AG04450 (cell line): ENCODE measurements at regions not wholly inside any gene's neighbourhood (a gene's known extent, or its start where the extent isn't known, plus 50 kb on each side); places are given as distances from the start of the nearest gene placed in this dataset.
A peak's percentile ranks its signal among the peaks of the same experiment; 100 is the strongest.
"Not testable (repeated sequence)": the region's sequence is repeated elsewhere in the genome, so short reads cannot be mapped to it uniquely, and the experiment has no call there.

Source experiments
- CTCF ChIA-PET: fragments of 300-600, 350-600 bp; formaldehyde crosslinking; extraction: SDS; loops from one replicate; lab custom pipeline; 2022; ENCODE audit warnings: antibody characterized with exemption, inconsistent platforms; lab: Charles Lee
- POLR2A ChIA-PET: fragments of 350-600 bp; formaldehyde crosslinking; extraction: SDS; loops from one replicate; lab custom pipeline; 2021; ENCODE audit warnings: antibody characterized with exemption, inconsistent platforms; lab: Yijun Ruan, JAX
- DNase-seq: peaks from one replicate; pipeline ENCODE4 v3.0.0-alpha.2; 2011; ENCODE audit warnings: low read depth, low spot score
- H3K27ac ChIP-seq: one replicate; pipeline ENCODE4 v1.5.1; 2012; ENCODE audit warnings: low read depth, low read length, control low read depth
- H3K27me3 ChIP-seq: one replicate; pipeline ENCODE4 v1.6.0; 2012; ENCODE audit warnings: low read length; ENCODE audit not compliant: control insufficient read depth, insufficient read depth
- H3K4me3 ChIP-seq: 2 replicates; pipeline ENCODE4 v1.5.1; 2011; ENCODE audit warnings: mild to moderate bottlenecking, low read depth, low read length, control low read depth
- H3K9me3 ChIP-seq: 2 replicates; pipeline ENCODE4 v1.5.1; 2012; ENCODE audit warnings: low read length; ENCODE audit not compliant: control insufficient read depth, insufficient read depth
- CTCF ChIP-seq: IDR thresholded peaks from 2 replicates; pipeline ENCODE4 v1.5.1; 2011; ENCODE audit warnings: low read depth, low read length, control low read depth, inconsistent platforms

- no peak for TF ChIP-seq CTCF
- no peak for DNase-seq
- ChIA-PET POLR2A (no interaction called here), CTCF (no interaction called here)
- H3K27me3 ChIP-seq: no peaks in the 10 kb centered on the region
- H3K4me3 ChIP-seq: no peak overlapping the region
- H3K9me3 ChIP-seq: no peaks in the 10 kb centered on the region
- no peak overlapping the region for H3K27ac ChIP-seq
Measured at GRCh38 chr1:222195857-222196256, 352.0 kb downstream of the HHIPL2 start.

GRCh38 chr1:222189218-222189617 lies 358.7 kb downstream of the HHIPL2 start:
- POLR2A ChIA-PET: no interaction called here
- no peak overlapping the region for H3K4me3 ChIP-seq
- no peak for DNase-seq
- CTCF ChIA-PET: no interaction called here
- H3K9me3 ChIP-seq: no peaks in the 10 kb centered on the region
- no peak overlapping the region for H3K27ac ChIP-seq
- no peak for TF ChIP-seq CTCF
- H3K27me3 ChIP-seq: no peaks in the 10 kb centered on the region

DNA sequence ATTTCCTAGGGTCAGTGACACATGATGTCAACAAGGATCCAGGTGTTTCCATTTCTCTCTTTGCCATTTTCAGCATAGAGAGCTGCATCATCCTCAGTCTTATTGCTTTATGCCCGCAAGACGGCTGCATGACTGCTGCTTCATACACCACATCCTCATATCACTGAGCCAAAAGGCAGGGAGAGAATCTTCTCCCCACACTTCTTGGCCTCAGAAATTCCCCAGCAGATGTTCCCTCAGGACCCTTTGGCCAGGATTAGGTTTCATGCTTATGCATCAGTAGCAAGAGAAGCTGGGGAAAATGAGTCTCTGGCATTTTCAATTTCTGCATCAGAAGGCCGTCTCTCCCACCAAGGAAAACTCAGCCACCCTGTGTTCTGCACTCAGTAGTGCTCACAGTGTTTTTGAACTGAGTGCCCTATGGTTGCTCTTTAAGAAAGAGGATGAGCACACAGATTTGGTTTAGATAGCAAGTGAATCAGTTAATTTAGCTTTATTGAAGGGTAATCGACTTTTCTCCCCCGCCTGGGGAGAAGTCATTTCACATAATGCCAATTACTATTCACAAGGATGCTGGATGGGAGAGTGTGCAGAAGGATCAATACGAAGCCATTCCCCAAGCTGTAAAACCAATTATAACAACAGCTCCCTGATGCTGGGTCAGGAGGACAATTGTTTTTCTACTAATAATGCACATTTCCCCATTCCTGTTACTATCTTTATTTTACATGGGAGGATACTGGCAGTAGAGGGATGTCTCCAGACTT lies 360.2 kb downstream of the HHIPL2 start:
- POLR2A ChIA-PET: no interaction called here
- Histone ChIP-seq H3K9me3 (no peaks in the 10 kb centered on the region), H3K27ac (no peak overlapping the region), H3K4me3 (no peak overlapping the region), H3K27me3 (no peaks in the 10 kb centered on the region)
- DNase-seq: no peak
- CTCF ChIA-PET: no interaction called here
- TF ChIP-seq CTCF: no peak

GRCh38 chr1:222182641-222183040 lies 365.3 kb downstream of the HHIPL2 start:
- Histone ChIP-seq H3K27me3 (no peaks in the 10 kb centered on the region), H3K27ac (no peak overlapping the region), H3K4me3 (no peak overlapping the region), H3K9me3 (no peaks in the 10 kb centered on the region)
- POLR2A ChIA-PET: no interaction called here
- TF ChIP-seq CTCF: no peak
- CTCF ChIA-PET: no interaction called here
- peak; percentile 6 for DNase-seq

DNA sequence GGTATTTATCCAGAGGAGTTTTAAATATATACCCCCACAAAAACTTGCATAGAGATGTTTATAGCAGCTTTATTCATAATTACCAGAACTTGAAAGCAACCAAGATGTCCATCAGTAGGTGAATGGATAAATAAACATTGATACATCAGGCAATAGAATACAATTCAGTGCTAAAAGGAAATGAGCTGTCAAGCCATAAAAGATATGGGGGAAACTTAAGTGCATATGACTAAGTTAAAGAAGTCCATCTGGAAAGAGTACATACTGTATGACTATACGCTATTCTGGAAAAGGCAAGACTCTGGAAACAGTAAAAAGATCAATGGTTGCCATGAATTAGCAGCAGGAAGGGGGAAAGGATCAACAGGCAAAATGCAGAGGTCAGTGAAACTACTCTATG lies 366.7 kb downstream of the HHIPL2 start:
- ChIA-PET CTCF (interaction anchor here (0.8 kb wide), 1 partner anchor 15 kb away, joined by 3 read pairs; no protein-coding TSS in a partner anchor), POLR2A (no interaction called here)
- no peak for DNase-seq

DNA sequence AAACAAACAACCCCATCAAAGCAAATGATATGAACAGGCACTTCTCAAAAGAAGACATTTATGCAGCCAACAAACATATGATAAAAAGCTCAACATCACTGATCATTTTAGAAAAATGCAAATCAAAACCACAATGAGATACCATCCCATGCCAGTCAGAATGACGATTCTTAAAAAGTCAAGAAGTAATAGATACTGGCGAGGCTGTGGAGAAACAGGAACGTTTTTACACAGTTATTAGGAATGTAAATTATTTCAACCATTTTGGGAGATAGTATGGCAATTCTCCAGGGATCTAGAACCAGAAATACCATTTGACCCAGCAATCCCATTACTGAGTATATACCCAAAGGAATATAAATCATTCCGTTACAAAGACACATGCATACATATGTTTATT lies 370.4 kb downstream of the HHIPL2 start:
- CTCF ChIA-PET, H3K27ac ChIP-seq, DNase-seq: not testable (repeated sequence)

More for the DNA sequence above, 366.7 kb downstream of the HHIPL2 start:
- no peak overlapping the region for H3K27ac ChIP-seq
- no peaks in the 10 kb centered on the region for H3K9me3 ChIP-seq
- TF ChIP-seq CTCF: no peak
- no peaks in the 10 kb centered on the region for H3K27me3 ChIP-seq
- no peak overlapping the region for H3K4me3 ChIP-seq

More for the DNA sequence above, 370.4 kb downstream of the HHIPL2 start:
- H3K9me3 ChIP-seq, POLR2A ChIA-PET, H3K27me3 ChIP-seq, H3K4me3 ChIP-seq: not testable (repeated sequence)
